ENCODE measurements at regions not wholly inside any gene's neighbourhood (a gene's known extent, or its start where the extent isn't known, plus 50 kb on each side); places are given as distances from the start of the nearest gene placed in this dataset.
A peak's percentile ranks its signal among the peaks of the same experiment; 100 is the strongest.

- Histone ChIP-seq H3K9me3 (replicated peaks; ENCODE audit: control insufficient read depth, insufficient read depth, low read length) (no peaks in the 10 kb centered on the region), H2AFZ (ENCODE audit: low read depth, low read length) (peak overlapping the region; percentile 59), H3K9me1 (replicated peaks; ENCODE audit: control insufficient read depth, extremely low read depth, insufficient read depth, low read length) (no peaks in the 10 kb centered on the region), H3K4me3 (replicated peaks in 1 of 3; ENCODE audit: insufficient read depth in 1 of 3, low read depth in 1 of 3, low read length in 3 of 3) (no peak overlapping the region), H3K36me3 (ENCODE audit: control insufficient read depth in 2 of 2, extremely low read depth in 1 of 2, insufficient read depth in 2 of 2, low read length in 2 of 2) (peaks cover 0 to 2% of the 10 kb centered on the region in 2 experiments), H3K4me1 (ENCODE audit: control insufficient read depth, extremely low read depth, insufficient read depth, low read length) (peaks cover 23% of the 10 kb centered on the region), H3K4me2 (ENCODE audit: insufficient read depth, low read length) (peak overlapping the region; percentile 44), H3K79me2 (ENCODE audit: control insufficient read depth, insufficient read depth, low read length) (no peaks in the 10 kb centered on the region), H3K27ac (ENCODE audit: insufficient read depth, low read depth, low read length) (peak overlapping the region; percentile 78), H3K9ac (replicated peaks; ENCODE audit: extremely low read depth, insufficient read depth, low read length) (peak overlapping the region; percentile 16), H3K27me3 (ENCODE audit: control insufficient read depth in 2 of 2, insufficient read depth in 2 of 2, low read length in 2 of 2) (no peaks in the 10 kb centered on the region), H4K20me1 (replicated peaks; ENCODE audit: control insufficient read depth, extremely low read depth, insufficient read depth, low read length) (no peaks in the 10 kb centered on the region)
- intact Hi-C loops (cut with micrococcal nuclease) = no loop called here
- FAIRE-seq (no peak), DNase-seq (ENCODE audit: low read depth, low spot score) (peak; percentile 50)
- BruUV-seq (replicated peaks) = no TSS peak
- peak; percentile 23 for TF ChIP-seq GATA2 (IDR thresholded peaks at IDR 0.05; ENCODE audit: insufficient read depth, insufficient read length, low read depth, low read length)
- no peak for TF ChIP-seq CTCF (IDR thresholded peaks at IDR 0.05; ENCODE audit: extremely low read depth in 1 of 2, insufficient read depth in 1 of 2, low read depth in 1 of 2, low read length in 2 of 2)
- dilution Hi-C loops (cut with MboI; ENCODE audit: extremely low pct_ligation_motif_present, low sequenced_read_pairs) = no loop called here
- ChIA-PET POLR2A (no interaction called here), CTCF (interaction anchor here (0.9 to 2.6 kb wide), 3 partner anchors 8 to 177 kb away, joined by 3 to 9 read pairs (median 6); partner anchors contain the start of gene OGFRL1)
Measured at GRCh38 chr6:71367756-71368155, 79.1 kb downstream of the OGFRL1 start.

- Histone ChIP-seq H3K27me3 (ENCODE audit: control insufficient read depth in 2 of 2, insufficient read depth in 2 of 2, low read length in 2 of 2) (no peaks in the 10 kb centered on the region), H3K9me1 (replicated peaks; ENCODE audit: control insufficient read depth, extremely low read depth, insufficient read depth, low read length) (no peaks in the 10 kb centered on the region), H3K9ac (replicated peaks; ENCODE audit: extremely low read depth, insufficient read depth, low read length) (no peak overlapping the region), H3K36me3 (ENCODE audit: control insufficient read depth in 2 of 2, extremely low read depth in 1 of 2, insufficient read depth in 2 of 2, low read length in 2 of 2) (peaks cover 0 to 2% of the 10 kb centered on the region in 2 experiments), H3K4me1 (ENCODE audit: control insufficient read depth, extremely low read depth, insufficient read depth, low read length) (peaks cover 23% of the 10 kb centered on the region), H4K20me1 (replicated peaks; ENCODE audit: control insufficient read depth, extremely low read depth, insufficient read depth, low read length) (no peaks in the 10 kb centered on the region), H3K4me2 (ENCODE audit: insufficient read depth, low read length) (no peak overlapping the region), H3K9me3 (replicated peaks; ENCODE audit: control insufficient read depth, insufficient read depth, low read length) (no peaks in the 10 kb centered on the region), H3K27ac (ENCODE audit: insufficient read depth, low read depth, low read length) (peak overlapping the region; percentile 78), H2AFZ (ENCODE audit: low read depth, low read length) (no peak overlapping the region), H3K79me2 (ENCODE audit: control insufficient read depth, insufficient read depth, low read length) (no peaks in the 10 kb centered on the region), H3K4me3 (replicated peaks in 1 of 3; ENCODE audit: insufficient read depth in 1 of 3, low read depth in 1 of 3, low read length in 3 of 3) (no peak overlapping the region)
- TSS peak; percentile 72 for BruUV-seq (replicated peaks)
- ChIA-PET CTCF (interaction anchor here (1.0 kb wide), 1 partner anchor 178 kb away, joined by 3 read pairs; no protein-coding TSS in a partner anchor), POLR2A (no interaction called here)
- intact Hi-C loops (cut with micrococcal nuclease) = no loop called here
- TF ChIP-seq POLR2AphosphoS5 (IDR thresholded peaks at IDR 0.05; ENCODE audit: insufficient read depth, low read depth, low read length) = no peak
- no peak for TF ChIP-seq CTCF (IDR thresholded peaks at IDR 0.05; ENCODE audit: extremely low read depth in 1 of 2, insufficient read depth in 1 of 2, low read depth in 1 of 2, low read length in 2 of 2)
- TF ChIP-seq POLR2A (IDR thresholded peaks at IDR 0.05; ENCODE audit: low read depth, low read length) = no peak
- no peak for TF ChIP-seq MAX (IDR thresholded peaks at IDR 0.05; ENCODE audit: insufficient read depth, insufficient read length)
- no peak for TF ChIP-seq FOS (IDR thresholded peaks at IDR 0.05; ENCODE audit: borderline replicate concordance, insufficient read depth, low read length)
- no peak for TF ChIP-seq MYC (IDR thresholded peaks at IDR 0.05; ENCODE audit: low read depth, low read length)
- TF ChIP-seq GATA2 (IDR thresholded peaks at IDR 0.05; ENCODE audit: insufficient read depth, insufficient read length, low read depth, low read length) = no peak
- no peak for TF ChIP-seq EZH2 (IDR thresholded peaks at IDR 0.05; ENCODE audit: borderline replicate concordance, low read depth, low read length, severe bottlenecking)
- no peak for TF ChIP-seq JUN (IDR thresholded peaks at IDR 0.05; ENCODE audit: borderline replicate concordance, insufficient read depth, insufficient read length, low read depth)
- dilution Hi-C loops (cut with MboI; ENCODE audit: extremely low pct_ligation_motif_present, low sequenced_read_pairs) = no loop called here
- no peak for DNase-seq (ENCODE audit: low read depth, low spot score)
- no peak for FAIRE-seq
Measured at GRCh38 chr6:71368284-71368683, 79.7 kb downstream of the OGFRL1 start.
